ENCODE measurements at regions not wholly inside any gene's neighbourhood (a gene's known extent, or its start where the extent isn't known, plus 50 kb on each side); places are given as distances from the start of the nearest gene placed in this dataset.

DNA sequence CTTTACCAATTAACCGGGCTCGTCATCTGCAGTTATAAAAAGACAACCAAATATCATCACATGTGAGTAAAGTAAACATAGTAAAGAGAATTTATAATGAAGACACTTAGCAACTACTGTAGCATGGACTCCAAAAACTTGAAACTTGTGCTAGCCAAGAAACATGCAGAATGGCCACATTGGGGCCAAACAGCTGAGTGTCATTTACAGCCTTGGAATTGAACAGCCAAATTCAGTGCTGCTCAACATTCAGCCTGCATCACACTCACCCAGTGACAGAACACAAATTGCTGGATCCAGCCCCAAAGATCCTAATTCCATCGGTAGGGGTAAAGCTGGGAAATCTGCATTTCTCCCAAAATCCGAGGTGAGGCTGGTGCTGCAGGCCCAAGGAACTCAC, 224.8 kb upstream of the GYPC start:
- DNase-seq (ENCODE audit: low read depth), result no peak
- no peak overlapping the region for H3K4me3 ChIP-seq (ENCODE audit: low read length)
- TF ChIP-seq, protein P1, sequence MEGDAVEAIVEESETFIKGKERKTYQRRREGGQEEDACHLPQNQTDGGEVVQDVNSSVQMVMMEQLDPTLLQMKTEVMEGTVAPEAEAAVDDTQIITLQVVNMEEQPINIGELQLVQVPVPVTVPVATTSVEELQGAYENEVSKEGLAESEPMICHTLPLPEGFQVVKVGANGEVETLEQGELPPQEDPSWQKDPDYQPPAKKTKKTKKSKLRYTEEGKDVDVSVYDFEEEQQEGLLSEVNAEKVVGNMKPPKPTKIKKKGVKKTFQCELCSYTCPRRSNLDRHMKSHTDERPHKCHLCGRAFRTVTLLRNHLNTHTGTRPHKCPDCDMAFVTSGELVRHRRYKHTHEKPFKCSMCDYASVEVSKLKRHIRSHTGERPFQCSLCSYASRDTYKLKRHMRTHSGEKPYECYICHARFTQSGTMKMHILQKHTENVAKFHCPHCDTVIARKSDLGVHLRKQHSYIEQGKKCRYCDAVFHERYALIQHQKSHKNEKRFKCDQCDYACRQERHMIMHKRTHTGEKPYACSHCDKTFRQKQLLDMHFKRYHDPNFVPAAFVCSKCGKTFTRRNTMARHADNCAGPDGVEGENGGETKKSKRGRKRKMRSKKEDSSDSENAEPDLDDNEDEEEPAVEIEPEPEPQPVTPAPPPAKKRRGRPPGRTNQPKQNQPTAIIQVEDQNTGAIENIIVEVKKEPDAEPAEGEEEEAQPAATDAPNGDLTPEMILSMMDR (conservative IDR thresholded peaks at IDR 0.05; ENCODE audit: low read length), result no peak

GRCh38 chr2:126436411-126436810, 219.5 kb upstream of the GYPC start:
- TF ChIP-seq, protein P1 (conservative IDR thresholded peaks at IDR 0.05; ENCODE audit: low read length), result no peak
- DNase-seq (ENCODE audit: low read depth), result no peak
- H3K4me3 ChIP-seq (ENCODE audit: low read length), result no peak overlapping the region

GRCh38 chr2:126437016-126437415, 218.9 kb upstream of the GYPC start:
- TF ChIP-seq, protein P1 (conservative IDR thresholded peaks at IDR 0.05; ENCODE audit: low read length), result no peak
- DNase-seq (ENCODE audit: low read depth), result no peak
- H3K4me3 ChIP-seq (ENCODE audit: low read length), result no peak overlapping the region

- TF ChIP-seq, protein P1 (conservative IDR thresholded peaks at IDR 0.05; ENCODE audit: low read length), result no peak
- H3K4me3 ChIP-seq (ENCODE audit: low read length), result no peak overlapping the region
- DNase-seq (ENCODE audit: low read depth), result no peak
Observed at GRCh38 chr2:126444512-126444911, 211.4 kb upstream of the GYPC start.

DNA sequence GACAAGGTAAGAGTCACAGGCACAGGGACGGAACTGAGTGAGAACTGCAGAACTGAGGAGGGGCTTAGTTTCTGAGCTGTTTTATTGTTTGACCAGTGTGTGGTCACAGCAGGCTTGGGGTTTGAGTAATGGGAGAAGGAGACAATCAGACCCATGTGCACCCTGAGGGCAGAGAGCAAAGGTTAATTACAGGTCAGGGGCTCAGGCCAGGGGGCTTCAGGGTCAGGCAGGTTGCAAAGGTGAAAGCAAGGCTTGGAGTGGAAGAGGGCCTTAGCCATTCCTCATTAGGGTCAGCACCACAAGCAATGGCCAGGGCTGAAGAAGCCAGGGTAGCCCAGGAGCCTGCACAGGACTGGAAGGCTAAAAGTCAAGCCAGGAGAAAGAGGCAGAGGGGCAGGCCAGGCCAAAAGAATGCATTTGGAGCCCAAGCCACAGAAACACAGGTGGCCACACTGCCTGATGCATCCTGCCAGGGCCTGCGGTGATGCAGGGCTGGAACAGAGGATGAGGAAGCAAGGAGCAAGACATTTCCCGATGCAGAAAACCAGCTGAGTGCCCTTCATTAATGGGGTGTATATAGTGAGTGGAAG, 209.8 kb upstream of the GYPC start:
- TF ChIP-seq, protein P1 (conservative IDR thresholded peaks at IDR 0.05; ENCODE audit: low read length), result no peak
- H3K4me3 ChIP-seq (ENCODE audit: low read length), result no peak overlapping the region
- DNase-seq (ENCODE audit: low read depth), result no peak

- TF ChIP-seq, protein P1 (conservative IDR thresholded peaks at IDR 0.05; ENCODE audit: low read length), result no peak
- no peak for DNase-seq (ENCODE audit: low read depth)
- no peak overlapping the region for H3K4me3 ChIP-seq (ENCODE audit: low read length)
Observed at GRCh38 chr2:126448611-126449010, 207.3 kb upstream of the GYPC start.

GRCh38 chr2:126449677-126450076, 206.3 kb upstream of the GYPC start:
- H3K4me3 ChIP-seq (ENCODE audit: low read length), result no peak overlapping the region
- TF ChIP-seq, protein P1 (conservative IDR thresholded peaks at IDR 0.05; ENCODE audit: low read length), result no peak
- DNase-seq (ENCODE audit: low read depth), result no peak
